DMS 273 treated with DMSO at 0.1 percent for 48 hours (cell line): ENCODE measurements at regions not wholly inside any gene's neighbourhood (a gene's known extent, or its start where the extent isn't known, plus 50 kb on each side); places are given as distances from the start of the nearest gene placed in this dataset.
"Not testable (repeated sequence)": the region's sequence is repeated elsewhere in the genome, so short reads cannot be mapped to it uniquely, and the experiment has no call there.

Experiments used
- DNase-seq: peaks from one replicate; lab custom pipeline; 2025; lab: John Stamatoyannopoulos, UW

- DNase-seq: no peak
Measured at GRCh38 chr12:124476011-124476400, 91.4 kb downstream of the NCOR2 start.

GRCh38 chr12:124475295-124476010, 92.0 kb downstream of the NCOR2 start:
- DNase-seq: no peak

- DNase-seq: no peak
Measured at GRCh38 chr12:124474709-124475108, 92.7 kb downstream of the NCOR2 start.

- DNase-seq: no peak
Measured at GRCh38 chr12:124472690-124473279, 94.6 kb downstream of the NCOR2 start.

GRCh38 chr12:124471828-124472227, 95.6 kb downstream of the NCOR2 start:
- DNase-seq: no peak

GRCh38 chr12:124470806-124471205, 96.6 kb downstream of the NCOR2 start:
- no peak for DNase-seq

GRCh38 chr12:124470139-124470538, 97.3 kb downstream of the NCOR2 start:
- no peak for DNase-seq

- no peak for DNase-seq
Measured at GRCh38 chr12:124469193-124469888, 98.1 kb downstream of the NCOR2 start.

GRCh38 chr12:124467549-124467948, 99.9 kb downstream of the NCOR2 start:
- DNase-seq: not testable (repeated sequence)

- no peak for DNase-seq
Measured at GRCh38 chr12:124466216-124467128, 100.9 kb downstream of the NCOR2 start.

- no peak for DNase-seq
Measured at GRCh38 chr12:124465473-124465872, 101.9 kb downstream of the NCOR2 start.

GRCh38 chr12:124464830-124465229, 102.6 kb downstream of the NCOR2 start:
- no peak for DNase-seq

GRCh38 chr12:124464062-124464461, 103.3 kb downstream of the NCOR2 start:
- no peak for DNase-seq

GRCh38 chr12:124463341-124463921, 104.0 kb downstream of the NCOR2 start:
- peak; percentile 41 for DNase-seq

GRCh38 chr12:124462750-124463149, 104.7 kb downstream of the NCOR2 start:
- no peak for DNase-seq

- DNase-seq: no peak
Measured at GRCh38 chr12:124461851-124462623, 105.4 kb downstream of the NCOR2 start.

GRCh38 chr12:124461241-124461673, 106.2 kb downstream of the NCOR2 start:
- no peak for DNase-seq

GRCh38 chr12:124460771-124461170, 106.6 kb downstream of the NCOR2 start:
- DNase-seq: no peak

GRCh38 chr12:124459852-124460645, 107.4 kb downstream of the NCOR2 start:
- DNase-seq: no peak
